Muscle layer of colon (tissue), 2 donors: ENCODE measurements at regions not wholly inside any gene's neighbourhood (a gene's known extent, or its start where the extent isn't known, plus 50 kb on each side); places are given as distances from the start of the nearest gene placed in this dataset.

ENCODE experiments used
- H3K27ac ChIP-seq: one replicate; pipeline ENCODE4 v1.7.0; 2013; ENCODE audit warnings: low read depth, mild to moderate bottlenecking, low read length, moderate library complexity
- H3K27me3 ChIP-seq, 2 donors: one replicate each; pipeline ENCODE4 v1.7.0; 2013; ENCODE audit warnings: low read length in 2 of 2, mild to moderate bottlenecking in 2 of 2; ENCODE audit not compliant: insufficient read depth in 2 of 2, control insufficient read depth in 1 of 2
- H3K36me3 ChIP-seq: one replicate; pipeline ENCODE4 v1.7.0; 2013; ENCODE audit warnings: mild to moderate bottlenecking, low read length; ENCODE audit not compliant: insufficient read depth
- H3K4me1 ChIP-seq: one replicate; pipeline ENCODE4 v1.7.0; 2013; ENCODE audit warnings: mild to moderate bottlenecking, low read length; ENCODE audit not compliant: insufficient read depth
- H3K4me3 ChIP-seq, 2 donors: one replicate each; pipeline ENCODE4 v1.7.0; 2013; ENCODE audit warnings: low read length in 2 of 2, low read depth in 1 of 2, mild to moderate bottlenecking in 1 of 2, moderate library complexity in 1 of 2
- H3K9ac ChIP-seq: one replicate; pipeline ENCODE4 v1.7.0; 2013; ENCODE audit warnings: low read length
- H3K9me3 ChIP-seq: one replicate; pipeline ENCODE4 v1.7.0; 2013; ENCODE audit warnings: mild to moderate bottlenecking, low read length
- donor health status: abdominal sarcoma.
- donor health status: Adenocarcinoma of cecum.

DNA sequence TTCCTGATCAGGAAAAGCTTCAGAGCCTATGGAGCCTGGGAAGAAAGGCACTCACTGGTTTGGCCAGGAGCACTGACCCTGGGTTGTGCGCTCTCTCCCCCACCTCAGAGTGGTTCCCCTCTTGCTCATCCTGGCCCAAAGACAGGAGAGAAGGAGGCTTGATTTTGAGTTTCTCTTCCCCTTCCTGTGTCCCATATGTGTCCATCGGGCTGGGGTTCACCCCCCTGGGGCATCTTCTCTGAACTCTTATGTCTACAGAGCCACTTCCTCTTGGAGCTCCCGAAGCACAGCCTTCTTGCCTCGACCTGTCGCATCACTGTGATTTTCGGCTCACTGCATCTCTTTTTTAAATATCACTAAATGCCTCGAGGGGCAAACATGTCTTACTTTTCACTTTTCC, 692.3 kb downstream of the RNF144A start:
- Histone ChIP-seq H3K27me3 (no peaks in the 10 kb centered on the region), H3K4me1 (no peaks in the 10 kb centered on the region), H3K36me3 (no peaks in the 10 kb centered on the region), H3K27ac (no peak overlapping the region), H3K9me3 (no peaks in the 10 kb centered on the region), H3K9ac (no peak overlapping the region), H3K4me3 (no peak overlapping the region)

DNA sequence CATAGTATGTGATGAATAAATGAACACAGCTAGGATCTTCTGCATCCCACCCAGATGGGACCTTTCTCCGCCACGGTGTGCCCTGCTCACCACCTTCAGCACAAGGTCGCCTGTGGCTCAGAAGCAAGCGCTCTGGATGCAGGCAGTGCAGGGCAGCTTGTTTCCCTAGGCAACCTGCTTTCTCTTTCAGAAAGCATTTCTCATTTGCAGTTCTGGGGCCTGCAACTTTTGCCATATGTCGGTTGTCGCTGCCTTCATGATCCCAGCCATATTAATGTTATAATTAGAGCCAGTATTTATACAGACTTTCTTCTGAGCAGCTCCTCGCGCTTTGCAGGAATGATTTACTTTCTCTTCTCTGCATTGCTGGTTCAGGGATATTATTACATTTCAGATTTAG, 692.8 kb downstream of the RNF144A start:
- Histone ChIP-seq H3K4me3 (no peak overlapping the region), H3K4me1 (no peaks in the 10 kb centered on the region), H3K9ac (no peak overlapping the region), H3K27me3 (no peaks in the 10 kb centered on the region), H3K27ac (no peak overlapping the region), H3K36me3 (no peaks in the 10 kb centered on the region), H3K9me3 (no peaks in the 10 kb centered on the region)

DNA sequence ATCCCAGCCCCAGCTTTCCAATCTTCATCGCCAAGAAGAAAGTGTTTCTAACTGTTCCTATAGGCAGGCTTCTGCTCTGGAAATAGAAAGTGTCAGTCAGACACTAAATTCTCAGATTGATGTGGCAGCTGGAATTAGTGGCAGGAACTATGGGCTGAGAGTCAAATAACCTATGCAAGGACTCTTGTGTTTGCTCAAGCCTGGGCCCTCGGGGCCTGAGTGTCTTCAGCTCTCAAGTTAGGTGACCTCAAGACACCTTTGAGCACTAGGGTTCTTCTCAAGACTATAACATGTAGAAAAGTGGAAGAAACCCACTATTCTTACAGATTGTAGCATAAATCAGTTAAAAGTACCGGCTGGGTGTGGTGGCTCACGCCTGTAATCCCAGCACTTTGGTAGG, 694.5 kb downstream of the RNF144A start:
- Histone ChIP-seq H3K27ac (no peak overlapping the region), H3K4me3 (no peak overlapping the region), H3K4me1 (no peaks in the 10 kb centered on the region), H3K9ac (no peak overlapping the region), H3K9me3 (no peaks in the 10 kb centered on the region), H3K36me3 (no peaks in the 10 kb centered on the region), H3K27me3 (no peaks in the 10 kb centered on the region)

DNA sequence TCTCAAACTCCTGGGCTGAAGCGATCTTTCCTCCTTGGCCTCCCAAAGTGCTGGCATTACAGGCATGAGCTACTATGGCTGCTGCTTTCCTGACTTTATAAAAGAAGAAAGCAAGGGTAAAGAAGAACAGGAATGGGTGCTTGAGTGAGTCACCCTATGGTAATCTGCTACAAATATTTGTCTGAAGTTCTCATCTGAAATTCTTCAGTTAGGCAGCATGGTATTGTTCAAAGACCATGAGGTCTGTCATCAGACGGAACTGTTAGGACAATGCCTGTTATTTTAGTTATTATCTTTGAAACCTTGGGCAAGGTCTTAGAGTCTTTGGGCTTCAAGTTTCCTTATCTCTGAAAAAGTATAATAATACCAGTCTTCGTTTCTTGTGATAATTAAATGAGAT, 695.8 kb downstream of the RNF144A start:
- no peaks in the 10 kb centered on the region for H3K36me3 ChIP-seq
- H3K27me3 ChIP-seq = no peaks in the 10 kb centered on the region
- no peak overlapping the region for H3K9ac ChIP-seq
- H3K27ac ChIP-seq = no peak overlapping the region
- H3K9me3 ChIP-seq = no peaks in the 10 kb centered on the region
- H3K4me1 ChIP-seq = no peaks in the 10 kb centered on the region
- H3K4me3 ChIP-seq = no peak overlapping the region

DNA sequence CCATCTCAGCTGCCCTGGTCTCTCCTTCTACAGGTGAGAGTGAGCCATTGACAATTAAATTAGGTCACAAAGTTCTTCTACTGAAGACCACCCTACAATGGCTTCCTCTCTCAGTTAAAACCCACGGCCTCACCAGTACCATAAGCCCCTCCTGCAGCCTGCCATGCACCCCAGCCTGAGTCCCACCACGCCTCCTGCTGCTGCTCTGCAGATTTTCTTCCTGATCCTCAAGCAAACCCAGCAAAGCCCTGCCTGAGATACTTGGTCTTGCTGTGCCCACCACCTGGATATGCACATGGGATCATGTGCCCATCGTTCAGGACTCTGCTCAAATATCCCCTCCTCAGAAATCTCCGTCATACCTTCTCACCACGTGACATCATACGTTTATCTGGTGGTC, 696.6 kb downstream of the RNF144A start:
- Histone ChIP-seq H3K36me3 (no peaks in the 10 kb centered on the region), H3K27ac (no peak overlapping the region), H3K4me1 (no peaks in the 10 kb centered on the region), H3K9ac (no peak overlapping the region), H3K4me3 (no peak overlapping the region), H3K27me3 (no peaks in the 10 kb centered on the region), H3K9me3 (no peaks in the 10 kb centered on the region)

DNA sequence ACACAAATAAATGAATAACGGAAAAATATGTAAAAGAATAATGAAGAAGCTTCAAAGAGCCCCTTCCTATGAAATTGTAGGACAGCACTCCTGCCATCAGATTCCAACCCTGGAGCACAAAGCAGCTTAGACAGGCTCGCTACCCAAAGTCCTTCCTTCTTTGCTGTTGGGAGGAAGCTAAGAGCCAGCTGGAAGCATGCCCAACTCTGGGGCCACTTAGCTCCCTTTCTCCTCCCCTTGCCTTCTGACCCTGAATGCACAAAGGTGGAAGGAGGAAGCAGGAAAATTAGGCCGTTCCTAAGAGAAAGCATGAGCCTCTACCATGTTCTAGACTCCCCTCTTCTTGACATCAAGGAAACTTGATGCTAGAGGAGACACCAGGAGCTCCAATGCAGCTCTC, 700.8 kb downstream of the RNF144A start:
- H3K27ac ChIP-seq = no peak overlapping the region
- no peaks in the 10 kb centered on the region for H3K9me3 ChIP-seq
- H3K9ac ChIP-seq = no peak overlapping the region
- no peaks in the 10 kb centered on the region for H3K36me3 ChIP-seq
- H3K4me3 ChIP-seq = no peak overlapping the region
- no peaks in the 10 kb centered on the region for H3K27me3 ChIP-seq
- no peaks in the 10 kb centered on the region for H3K4me1 ChIP-seq

DNA sequence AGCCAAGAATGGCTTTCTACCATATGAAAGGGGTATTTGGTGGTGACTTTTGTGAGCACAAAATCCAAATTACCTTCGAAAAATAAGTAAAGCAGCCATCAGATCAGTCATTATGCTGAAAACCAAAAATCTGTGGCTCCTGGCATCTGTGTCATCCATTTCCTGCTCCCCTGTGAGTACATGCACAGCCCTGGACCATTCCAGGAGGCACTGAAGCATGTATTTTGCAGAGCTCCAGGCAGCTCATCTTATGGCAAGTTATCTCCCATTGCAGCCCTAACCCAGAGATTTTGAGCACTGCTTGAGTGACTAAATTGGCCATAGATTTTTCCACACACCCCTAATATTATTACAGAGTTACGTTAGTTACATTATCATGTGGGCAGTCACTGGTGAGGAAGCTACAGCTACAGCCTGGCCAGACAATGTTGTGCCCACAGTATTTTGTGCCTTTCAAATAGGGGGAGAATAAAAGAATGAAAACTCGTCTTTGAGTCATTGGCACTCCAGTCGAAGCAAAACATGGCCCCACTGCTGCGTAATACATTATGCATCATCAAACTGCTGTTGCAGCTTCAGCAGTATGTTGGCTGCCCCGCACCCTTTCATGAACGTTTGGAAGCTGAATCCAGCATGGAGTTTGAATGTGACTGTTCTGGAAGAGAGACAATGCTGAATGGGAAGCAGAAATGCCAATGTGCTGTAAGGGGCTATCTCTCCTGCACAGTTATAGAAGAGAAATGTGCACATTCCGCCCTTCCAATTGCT, 702.2 kb downstream of the RNF144A start:
- no peak overlapping the region for H3K4me3 ChIP-seq
- no peaks in the 10 kb centered on the region for H3K9me3 ChIP-seq
- no peaks in the 10 kb centered on the region for H3K4me1 ChIP-seq
- H3K27ac ChIP-seq = no peak overlapping the region
- no peaks in the 10 kb centered on the region for H3K27me3 ChIP-seq
- no peaks in the 10 kb centered on the region for H3K36me3 ChIP-seq
- H3K9ac ChIP-seq = no peak overlapping the region

DNA sequence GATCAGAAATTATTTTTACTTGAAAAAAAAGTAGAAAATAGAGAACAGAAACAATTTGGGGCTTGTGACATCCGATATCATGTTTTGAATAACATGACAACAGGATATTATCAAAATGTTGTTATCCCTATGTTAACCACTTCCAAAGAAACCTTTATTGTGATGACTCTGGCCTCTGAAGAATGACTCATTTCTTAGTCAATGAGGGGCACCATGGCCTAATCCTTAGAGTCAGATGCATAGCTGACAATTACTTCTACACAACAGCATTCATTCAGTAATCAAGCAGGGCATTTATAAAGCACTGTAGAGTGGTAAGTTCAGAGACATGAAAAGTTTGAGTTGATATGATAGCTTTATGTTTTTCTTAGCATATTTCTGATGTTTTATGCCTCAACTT, 703.0 kb downstream of the RNF144A start:
- Histone ChIP-seq H3K4me3 (no peak overlapping the region), H3K27me3 (no peaks in the 10 kb centered on the region), H3K36me3 (no peaks in the 10 kb centered on the region), H3K27ac (no peak overlapping the region), H3K9ac (no peak overlapping the region), H3K4me1 (no peaks in the 10 kb centered on the region), H3K9me3 (no peaks in the 10 kb centered on the region)

DNA sequence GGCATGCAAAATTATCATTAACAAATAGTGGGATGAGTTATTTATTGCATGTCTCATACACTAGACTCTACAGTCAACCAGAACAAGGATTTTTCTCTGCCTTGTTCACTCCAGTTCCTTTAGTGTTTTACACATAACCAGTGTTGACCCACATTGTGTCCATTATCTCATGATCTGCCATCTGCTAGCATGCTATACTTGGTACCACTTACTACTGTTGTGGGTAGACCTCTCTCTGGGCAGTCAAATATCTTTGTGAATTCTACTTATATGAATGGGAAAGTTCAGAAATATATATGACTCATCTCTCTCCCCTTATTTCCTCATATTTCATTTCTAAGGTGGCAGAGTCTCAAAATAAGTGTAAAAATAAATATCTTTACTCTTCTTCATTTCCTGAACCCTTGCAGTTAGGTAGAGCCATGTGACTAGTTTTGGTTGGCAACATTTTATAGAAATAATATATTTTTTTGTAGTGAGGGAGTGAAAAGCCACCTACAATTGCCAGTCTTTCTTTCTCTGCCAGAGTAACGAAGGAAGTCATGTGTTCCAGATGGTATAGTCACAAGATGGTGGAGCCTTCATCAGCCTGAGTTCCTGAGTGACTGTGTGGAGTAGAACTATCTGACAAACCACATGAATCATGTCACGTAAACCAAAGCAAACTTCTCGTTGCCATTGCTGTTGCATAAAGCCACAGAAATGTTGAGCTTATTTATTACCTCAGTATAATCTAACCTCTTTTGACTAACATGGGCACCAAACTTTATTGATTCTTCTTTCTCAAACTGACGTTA, 704.0 kb downstream of the RNF144A start:
- H3K27ac ChIP-seq = no peak overlapping the region
- H3K27me3 ChIP-seq = no peaks in the 10 kb centered on the region
- no peak overlapping the region for H3K4me3 ChIP-seq

DNA sequence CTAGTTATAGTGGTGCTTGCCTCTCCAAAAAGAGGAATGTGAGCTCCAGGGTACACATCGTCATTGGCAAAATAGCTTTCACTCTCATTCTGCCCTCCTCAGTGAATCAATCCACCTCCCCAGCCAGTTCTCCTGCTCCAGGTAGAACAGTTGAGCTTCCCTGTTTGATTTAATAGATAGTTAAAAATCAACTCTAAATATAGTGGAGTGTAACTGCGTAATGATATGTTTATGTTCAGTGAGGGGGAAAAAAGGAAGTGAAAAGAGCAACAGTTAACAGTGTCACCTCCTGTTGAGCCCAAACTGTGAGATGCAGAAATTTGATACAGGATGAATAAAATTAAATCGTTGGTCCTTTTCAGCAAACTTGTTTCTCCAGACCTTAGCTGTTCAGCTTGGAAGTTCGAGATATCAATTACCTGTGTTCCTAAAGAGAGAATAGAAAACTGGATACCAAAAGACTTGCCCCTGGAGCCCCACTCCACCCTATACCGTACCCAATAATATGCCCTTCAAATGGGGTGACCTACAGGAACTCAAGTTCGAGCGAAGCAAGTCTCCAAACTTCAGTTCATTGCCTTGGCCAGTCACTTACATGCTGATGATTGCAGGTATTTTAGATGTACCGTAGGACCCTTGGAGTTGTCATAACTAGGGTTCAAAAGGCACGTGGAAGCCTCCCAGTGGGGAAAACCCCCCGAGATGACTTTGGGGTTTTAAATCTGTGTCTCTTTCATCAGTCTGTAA, 708.4 kb downstream of the RNF144A start:
- no peaks in the 10 kb centered on the region for H3K36me3 ChIP-seq
- no peak overlapping the region for H3K4me3 ChIP-seq
- H3K27ac ChIP-seq = no peak overlapping the region
- H3K27me3 ChIP-seq = no peaks in the 10 kb centered on the region
- H3K9me3 ChIP-seq = no peaks in the 10 kb centered on the region
- H3K9ac ChIP-seq = no peak overlapping the region
- H3K4me1 ChIP-seq = no peaks in the 10 kb centered on the region

More for the DNA sequence above, 704.0 kb downstream of the RNF144A start:
- H3K4me1 ChIP-seq = no peaks in the 10 kb centered on the region
- no peaks in the 10 kb centered on the region for H3K9me3 ChIP-seq
- no peaks in the 10 kb centered on the region for H3K36me3 ChIP-seq
- no peak overlapping the region for H3K9ac ChIP-seq

DNA sequence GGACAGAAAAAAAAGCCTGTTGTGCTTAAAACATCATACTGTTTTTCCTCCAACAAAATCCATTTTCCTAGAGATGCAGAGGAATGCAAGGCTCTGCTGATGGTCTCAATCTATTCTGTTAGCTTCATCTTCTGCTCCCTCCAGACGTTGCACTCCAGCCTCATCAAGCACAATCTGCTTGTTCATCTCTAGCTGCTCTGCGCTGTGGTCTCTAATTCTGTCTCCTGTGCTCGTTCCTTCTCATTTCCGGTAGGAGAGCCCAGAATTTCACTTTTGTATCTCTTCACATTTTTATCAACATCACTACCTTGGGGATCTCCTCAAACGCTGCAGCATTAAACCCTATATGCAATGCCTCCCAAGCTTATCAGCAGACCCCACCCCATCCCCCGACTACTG, 708.9 kb downstream of the RNF144A start:
- no peak overlapping the region for H3K4me3 ChIP-seq
- no peaks in the 10 kb centered on the region for H3K4me1 ChIP-seq
- H3K27ac ChIP-seq = no peak overlapping the region
- H3K9ac ChIP-seq = no peak overlapping the region
- H3K27me3 ChIP-seq = no peaks in the 10 kb centered on the region
- H3K36me3 ChIP-seq = no peaks in the 10 kb centered on the region
- no peaks in the 10 kb centered on the region for H3K9me3 ChIP-seq
